Activated T-helper 2 cell treated with anti-CD3 and anti-CD28 coated beads, Interferon-gamma antibody, Interleukin-2, Interleukin-4, amounts not matched to agents 10 μg/mL and 5 μg/mL and 100 μg/mL, durations not matched to agents 14 hours and 24 hours and 36 hours (primary cell): ENCODE measurements at regions not wholly inside any gene's neighbourhood (a gene's known extent, or its start where the extent isn't known, plus 50 kb on each side); places are given as distances from the start of the nearest gene placed in this dataset.
"Not testable (repeated sequence)": the region's sequence is repeated elsewhere in the genome, so short reads cannot be mapped to it uniquely, and the experiment has no call there.

ENCODE experiments used
- DNase-seq: peaks from one replicate; pipeline ENCODE4 v3.0.0; 2021; ENCODE audit warnings: low spot score
- H3K27ac Mint-ChIP-seq: one replicate; pipeline ENCODE4 v1.8.0; 2021; ENCODE audit warnings: mixed read lengths
- H3K27me3 Mint-ChIP-seq: one replicate; pipeline ENCODE4 v1.8.0; 2021; ENCODE audit warnings: low read depth, mixed read lengths
- H3K36me3 Mint-ChIP-seq: one replicate; pipeline ENCODE4 v1.8.0; 2021; ENCODE audit warnings: low read depth, mixed read lengths
- H3K4me1 Mint-ChIP-seq: one replicate; pipeline ENCODE4 v1.8.0; 2021; ENCODE audit warnings: low read depth, mixed read lengths
- H3K4me3 Mint-ChIP-seq: one replicate; pipeline ENCODE4 v1.8.0; 2021; ENCODE audit warnings: low read depth, mild to moderate bottlenecking, moderate library complexity, mixed read lengths
- H3K9me3 Mint-ChIP-seq: one replicate; pipeline ENCODE4 v1.8.0; 2021; ENCODE audit warnings: mixed read lengths
- intact Hi-C: fragments of 100-400 bp; cut with micrococcal nuclease; formaldehyde crosslinking; loops from one replicate; pipeline ENCODE4 v1.15.1; 2023

DNA sequence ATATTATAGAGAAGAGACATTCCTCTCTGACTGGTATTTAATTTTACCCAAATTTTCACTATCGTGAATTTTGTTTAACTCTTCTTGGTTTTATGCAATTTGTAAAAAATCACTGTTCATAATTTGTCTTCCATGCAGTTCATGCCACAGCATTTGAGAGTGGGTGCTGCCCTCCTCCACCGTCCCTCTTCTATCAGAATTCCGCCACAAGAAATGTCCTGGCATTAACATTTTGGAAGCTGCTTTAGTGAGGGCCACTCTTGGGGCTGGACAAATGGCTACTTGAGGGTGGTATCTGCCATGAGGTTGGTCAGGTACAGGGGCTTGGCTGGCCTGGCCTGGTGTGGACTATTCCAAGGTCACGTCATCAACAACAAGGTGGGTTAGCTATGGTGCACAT, 68.3 kb upstream of the CLDN5 start:
- DNase-seq = no peak
- H3K4me3 Mint-ChIP-seq = no peak overlapping the region
- no peaks in the 10 kb centered on the region for H3K36me3 Mint-ChIP-seq
- H3K27ac Mint-ChIP-seq = no peak overlapping the region
- H3K9me3 Mint-ChIP-seq = no peaks in the 10 kb centered on the region
- intact Hi-C loops = no loop called here
- peaks cover 6% of the 10 kb centered on the region for H3K4me1 Mint-ChIP-seq
- H3K27me3 Mint-ChIP-seq = peaks cover 6% of the 10 kb centered on the region

DNA sequence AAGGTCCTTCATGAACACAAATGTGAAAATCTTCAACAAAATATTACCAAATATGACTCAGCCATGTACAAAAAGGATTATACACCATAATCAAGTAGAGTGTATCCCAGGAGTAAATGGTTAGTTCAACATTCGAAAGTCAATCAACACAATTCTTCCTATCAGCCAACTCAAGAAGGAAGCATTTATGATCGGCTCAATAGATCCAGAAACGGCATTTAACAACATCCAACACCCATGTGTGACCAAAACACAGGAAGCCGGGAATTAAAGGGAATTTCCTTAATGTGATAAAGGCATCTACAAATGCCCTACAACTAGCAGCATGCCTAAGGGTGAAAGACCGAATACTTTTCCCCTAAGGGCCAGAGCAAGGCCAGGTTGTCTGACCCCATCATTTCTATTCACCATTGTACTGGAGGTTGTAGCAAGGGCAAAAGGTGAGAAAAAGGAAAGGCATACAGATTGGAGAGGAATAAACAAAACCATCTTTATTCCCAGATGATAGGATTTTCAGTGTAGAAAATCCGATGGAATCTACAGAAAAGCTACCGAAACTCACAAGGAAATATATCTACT, 69.9 kb upstream of the CLDN5 start:
- DNase-seq = no peak
- Mint-ChIP-seq H3K27me3 (peaks cover 4% of the 10 kb centered on the region), H3K27ac (no peak overlapping the region), H3K4me3 (no peak overlapping the region), H3K4me1 (peaks cover 16% of the 10 kb centered on the region), H3K36me3 (no peaks in the 10 kb centered on the region), H3K9me3 (no peaks in the 10 kb centered on the region)
- intact Hi-C loops = no loop called here

DNA sequence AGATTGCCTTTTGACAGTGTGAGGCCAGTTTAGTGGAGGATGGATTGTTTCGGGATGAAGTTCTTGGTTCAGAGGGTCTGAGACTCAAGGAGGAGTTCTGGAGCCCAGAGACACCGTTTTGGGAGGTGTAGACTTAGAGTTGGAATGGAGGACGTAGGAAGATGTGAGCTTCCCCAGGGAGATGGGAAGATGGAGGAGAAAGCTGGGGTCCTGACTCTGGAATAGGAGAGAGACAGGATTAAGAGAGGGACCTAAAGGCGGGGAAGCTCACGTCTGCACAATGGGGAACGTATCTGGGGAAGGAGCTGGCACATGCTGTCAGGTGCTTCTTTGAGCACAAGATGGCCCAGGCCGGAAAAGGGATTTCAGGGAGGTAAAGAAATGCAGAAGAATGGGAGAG, 71.3 kb upstream of the CLDN5 start:
- H3K4me1 Mint-ChIP-seq = peaks cover 16% of the 10 kb centered on the region
- H3K27me3 Mint-ChIP-seq = no peaks in the 10 kb centered on the region

DNA sequence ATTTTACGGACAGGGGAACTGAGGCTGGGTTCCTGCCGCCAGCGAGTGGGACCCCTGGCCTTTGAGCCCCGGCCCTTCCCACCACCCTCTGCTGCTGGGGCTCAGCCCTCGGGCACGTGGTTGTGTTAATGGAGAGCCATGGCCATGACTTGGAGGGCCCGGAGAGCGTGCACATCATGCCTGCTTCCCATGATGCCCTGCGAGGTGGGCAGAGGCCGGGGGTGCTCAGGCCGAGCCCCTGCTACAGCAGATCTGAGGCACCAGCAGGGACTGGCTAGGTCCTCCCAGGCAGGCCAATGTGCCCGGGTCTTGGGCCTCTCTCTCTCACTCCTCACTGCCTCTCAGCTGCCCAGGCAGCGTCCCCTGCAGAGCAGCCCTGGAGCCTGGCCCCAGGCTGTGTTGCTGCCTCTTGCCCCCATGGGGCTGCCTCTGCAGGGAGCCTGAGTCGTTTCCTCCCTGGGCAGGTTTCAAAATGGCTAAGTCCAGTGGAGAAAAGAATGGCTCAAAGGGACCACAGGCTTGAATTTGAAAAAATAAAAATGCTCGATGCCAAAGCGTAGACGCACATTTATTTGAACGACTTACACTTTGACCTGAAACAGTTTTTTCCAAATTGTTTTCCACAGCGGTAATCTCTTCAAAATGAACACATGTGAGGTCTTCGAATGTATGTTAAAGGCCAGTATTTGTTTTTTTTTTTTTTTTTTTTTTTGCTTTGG, 72.6 kb upstream of the CLDN5 start:
- H3K4me1 Mint-ChIP-seq = peaks cover 16% of the 10 kb centered on the region
- intact Hi-C loops = no loop called here
- no peak overlapping the region for H3K4me3 Mint-ChIP-seq
- DNase-seq = no peak
- no peak overlapping the region for H3K27ac Mint-ChIP-seq
- no peaks in the 10 kb centered on the region for H3K36me3 Mint-ChIP-seq
- H3K27me3 Mint-ChIP-seq = no peaks in the 10 kb centered on the region
- no peaks in the 10 kb centered on the region for H3K9me3 Mint-ChIP-seq

More for the DNA sequence above, 71.3 kb upstream of the CLDN5 start:
- no peak for DNase-seq
- no peak overlapping the region for H3K27ac Mint-ChIP-seq
- intact Hi-C loops = no loop called here
- H3K36me3 Mint-ChIP-seq = no peaks in the 10 kb centered on the region
- no peak overlapping the region for H3K4me3 Mint-ChIP-seq
- H3K9me3 Mint-ChIP-seq = no peaks in the 10 kb centered on the region

DNA sequence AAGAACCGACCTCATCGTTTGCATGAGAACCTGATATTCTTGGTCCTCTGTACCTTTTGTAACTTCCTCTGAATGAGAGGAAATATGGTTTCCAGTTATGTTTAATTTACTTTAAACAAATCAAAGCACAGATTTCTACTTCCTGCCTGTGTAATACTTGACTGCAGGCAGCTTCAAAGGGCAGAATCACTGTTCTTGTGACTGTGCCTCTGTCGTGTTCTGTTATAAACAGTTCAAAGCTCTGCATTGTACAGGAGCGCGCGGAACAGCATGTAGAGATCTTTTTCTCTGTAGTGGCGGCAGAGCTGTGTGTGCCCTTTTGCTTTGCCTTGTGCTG, 73.2 kb upstream of the CLDN5 start:
- Mint-ChIP-seq H3K4me1 (peaks cover 16% of the 10 kb centered on the region), H3K36me3 (no peaks in the 10 kb centered on the region), H3K4me3 (no peak overlapping the region), H3K9me3 (no peaks in the 10 kb centered on the region), H3K27me3 (no peaks in the 10 kb centered on the region), H3K27ac (no peak overlapping the region)
- no peak for DNase-seq
- intact Hi-C loops = no loop called here

DNA sequence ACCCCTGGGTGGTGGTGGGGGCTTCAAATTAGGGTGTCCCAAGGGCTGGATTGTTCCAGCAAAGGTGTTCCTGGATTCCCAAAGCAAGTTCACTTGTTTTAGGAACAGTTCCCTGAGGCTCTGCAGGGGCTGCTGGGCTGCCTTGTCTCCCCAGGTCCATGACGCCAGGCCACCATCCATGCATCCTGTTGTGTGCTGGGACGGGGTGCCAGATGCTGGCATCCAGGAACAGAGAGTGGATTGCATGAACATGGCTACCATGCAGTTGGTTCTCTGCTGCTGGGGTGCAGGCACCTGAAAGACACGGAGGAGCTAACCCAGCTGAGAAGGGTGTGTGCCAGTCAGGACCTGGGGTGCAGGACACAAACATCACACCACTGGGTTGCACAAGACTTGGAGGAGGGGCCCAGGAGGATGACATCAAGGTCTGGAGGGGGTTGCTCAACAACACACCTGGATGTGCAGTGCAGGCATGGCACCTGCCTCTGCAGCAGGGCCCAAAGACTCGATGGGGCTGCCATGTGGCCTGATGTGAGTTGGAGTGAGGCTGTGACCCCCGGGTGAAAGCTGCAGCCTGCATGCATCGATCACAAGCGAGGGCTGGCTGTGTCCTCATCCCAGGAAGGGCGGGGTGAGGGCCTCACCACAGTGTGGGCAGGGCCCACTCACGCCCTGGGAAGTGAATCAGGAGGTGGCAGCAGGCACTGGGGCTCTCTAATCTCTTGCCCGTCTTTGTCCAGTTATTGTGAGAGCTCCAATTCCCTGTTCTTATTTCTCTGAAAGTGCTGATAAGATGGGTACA, 74.0 kb upstream of the CLDN5 start:
- no peak for DNase-seq
- peaks cover 22% of the 10 kb centered on the region for H3K4me1 Mint-ChIP-seq

DNA sequence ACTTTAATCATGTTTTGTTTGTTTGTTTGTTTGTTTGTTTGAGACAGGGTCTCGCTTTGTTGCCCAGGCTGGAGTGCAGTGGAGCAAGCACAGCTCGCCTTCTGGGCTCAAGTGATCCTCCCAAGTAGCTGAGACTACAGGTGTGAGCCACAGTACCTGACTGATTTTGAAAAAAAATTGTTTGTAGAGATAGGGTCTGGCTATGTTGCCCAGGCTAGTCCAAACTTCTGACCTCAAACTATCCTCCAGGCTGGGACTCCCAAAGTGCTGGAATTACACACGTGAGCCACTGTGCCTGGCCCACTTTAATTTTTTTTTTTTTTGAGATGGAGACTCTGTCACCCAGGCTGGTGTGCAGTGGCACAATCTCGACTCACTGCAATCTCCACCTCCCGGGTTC, 74.8 kb upstream of the CLDN5 start:
- no peak overlapping the region for H3K4me3 Mint-ChIP-seq
- no peak for DNase-seq
- no peaks in the 10 kb centered on the region for H3K36me3 Mint-ChIP-seq
- H3K27ac Mint-ChIP-seq = no peak overlapping the region
- no peaks in the 10 kb centered on the region for H3K9me3 Mint-ChIP-seq
- peaks cover 23% of the 10 kb centered on the region for H3K4me1 Mint-ChIP-seq
- intact Hi-C loops = no loop called here
- H3K27me3 Mint-ChIP-seq = no peaks in the 10 kb centered on the region

More for the DNA sequence above, 74.0 kb upstream of the CLDN5 start:
- H3K27ac Mint-ChIP-seq = no peak overlapping the region
- intact Hi-C loops = no loop called here
- H3K36me3 Mint-ChIP-seq = no peaks in the 10 kb centered on the region
- H3K9me3 Mint-ChIP-seq = no peaks in the 10 kb centered on the region
- no peaks in the 10 kb centered on the region for H3K27me3 Mint-ChIP-seq
- H3K4me3 Mint-ChIP-seq = no peak overlapping the region

DNA sequence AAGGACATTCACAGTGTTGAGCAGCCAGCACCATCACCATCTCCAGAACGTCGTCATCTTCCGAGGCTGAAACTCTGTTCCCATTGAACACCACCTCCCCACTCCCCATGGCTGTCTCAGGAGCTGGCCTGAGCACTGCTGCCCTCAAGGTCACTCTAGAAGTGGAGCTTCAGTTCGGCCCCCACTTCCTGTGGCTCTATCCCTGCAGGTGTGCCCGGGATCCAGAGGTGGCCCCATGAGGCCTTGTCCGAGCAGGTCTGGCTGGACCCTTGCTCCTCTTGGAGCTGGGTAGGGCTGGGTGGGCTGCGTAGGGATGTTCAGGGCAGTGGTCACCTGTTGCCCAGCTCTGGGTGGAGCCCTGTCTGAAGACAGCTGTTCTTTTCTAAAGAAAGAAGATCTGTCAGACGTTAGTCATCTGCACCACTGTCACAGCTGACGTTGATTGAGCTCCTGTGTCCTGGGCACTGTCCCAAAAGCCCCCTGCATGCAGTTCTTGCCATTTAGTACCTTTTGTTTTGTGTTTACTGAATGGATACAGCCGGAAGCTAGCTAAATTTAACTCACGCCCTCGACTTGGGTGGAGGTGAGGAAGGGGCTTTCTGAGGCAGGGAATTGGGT, 75.5 kb upstream of the CLDN5 start:
- Mint-ChIP-seq H3K4me1 (peaks cover 26% of the 10 kb centered on the region), H3K27me3 (no peaks in the 10 kb centered on the region), H3K36me3 (no peaks in the 10 kb centered on the region)

DNA sequence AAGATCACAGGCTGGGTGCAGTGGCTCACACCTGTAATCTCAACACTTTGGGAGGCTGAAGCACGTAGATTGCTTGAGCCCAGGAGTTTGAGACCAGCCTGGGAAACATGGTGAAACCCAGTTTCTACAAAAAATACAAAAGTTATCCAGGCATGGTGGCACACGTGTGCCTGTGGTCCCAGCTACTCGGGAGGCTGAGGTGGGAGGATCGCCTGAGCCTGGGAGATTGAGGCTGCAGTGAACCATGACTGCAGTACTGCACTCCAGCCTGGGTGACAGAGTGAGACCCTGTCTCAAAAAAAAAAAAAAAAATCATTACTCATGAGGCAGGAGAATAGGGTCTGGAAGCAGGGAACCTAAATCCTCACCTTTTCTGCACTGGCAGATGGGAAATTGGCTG, 79.1 kb upstream of the CLDN5 start:
- intact Hi-C loops, H3K9me3 Mint-ChIP-seq, DNase-seq, H3K27ac Mint-ChIP-seq, H3K27me3 Mint-ChIP-seq, H3K4me3 Mint-ChIP-seq, H3K36me3 Mint-ChIP-seq: not testable (repeated sequence)
- H3K4me1 Mint-ChIP-seq = peaks cover 29% of the 10 kb centered on the region

More for the DNA sequence above, 75.5 kb upstream of the CLDN5 start:
- Mint-ChIP-seq H3K4me3 (no peak overlapping the region), H3K9me3 (no peaks in the 10 kb centered on the region), H3K27ac (no peak overlapping the region)
- DNase-seq = no peak
- intact Hi-C loops = no loop called here

DNA sequence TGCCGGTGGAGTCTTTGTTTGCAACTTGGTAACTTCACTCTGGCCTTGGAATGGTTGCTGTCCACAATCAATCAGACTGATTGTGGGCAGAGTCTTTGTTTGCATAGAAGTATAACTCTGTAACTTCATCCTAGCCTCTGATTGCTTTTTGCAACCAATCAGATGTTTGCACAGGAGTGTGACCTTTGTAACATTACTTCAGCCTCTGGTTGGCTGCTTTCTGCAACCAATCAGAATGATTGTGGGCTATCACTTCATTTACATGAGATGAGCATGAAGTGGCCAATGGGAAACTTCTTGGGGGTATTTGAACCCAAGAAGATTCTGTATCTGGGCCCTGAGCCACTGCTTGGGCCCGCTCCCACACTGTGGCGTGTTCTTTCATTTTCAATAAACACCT, 79.6 kb upstream of the CLDN5 start:
- no peaks in the 10 kb centered on the region for H3K9me3 Mint-ChIP-seq
- no peaks in the 10 kb centered on the region for H3K36me3 Mint-ChIP-seq
- H3K27me3 Mint-ChIP-seq = no peaks in the 10 kb centered on the region
- no peak overlapping the region for H3K27ac Mint-ChIP-seq
- H3K4me1 Mint-ChIP-seq = peaks cover 29% of the 10 kb centered on the region
- DNase-seq = no peak
- intact Hi-C loops = no loop called here
- no peak overlapping the region for H3K4me3 Mint-ChIP-seq

DNA sequence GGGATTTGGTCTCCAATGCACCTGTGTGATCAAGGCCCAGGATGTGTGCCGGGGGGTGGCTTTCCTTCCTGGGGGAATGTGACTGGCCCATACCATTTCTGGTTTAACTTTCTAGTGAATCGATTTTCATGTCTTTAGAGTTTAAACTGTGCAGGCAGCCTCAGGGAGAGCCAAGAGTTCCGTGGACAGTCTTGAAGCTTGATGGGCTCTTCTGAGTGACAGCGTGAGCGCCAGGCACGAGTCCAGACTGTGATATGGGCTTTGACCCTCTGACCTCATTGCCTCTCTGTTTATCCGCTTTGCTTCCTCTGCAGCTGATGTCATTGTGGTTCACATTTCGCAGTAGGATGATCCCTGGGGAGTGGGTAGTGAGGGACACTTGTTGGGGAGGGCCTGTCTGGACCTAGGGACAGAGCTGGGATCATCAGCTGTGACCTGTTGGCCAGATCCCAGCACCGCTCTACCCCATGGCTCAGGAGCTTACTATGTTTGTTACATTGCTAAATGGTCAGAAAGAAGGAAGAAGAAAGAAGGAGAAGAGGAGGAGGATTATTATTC, 80.6 kb upstream of the CLDN5 start:
- no peak overlapping the region for H3K4me3 Mint-ChIP-seq
- intact Hi-C loops = no loop called here
- no peak overlapping the region for H3K27ac Mint-ChIP-seq
- H3K4me1 Mint-ChIP-seq = peaks cover 29% of the 10 kb centered on the region
- DNase-seq = no peak
- H3K9me3 Mint-ChIP-seq = no peaks in the 10 kb centered on the region
- no peaks in the 10 kb centered on the region for H3K36me3 Mint-ChIP-seq
- no peaks in the 10 kb centered on the region for H3K27me3 Mint-ChIP-seq

DNA sequence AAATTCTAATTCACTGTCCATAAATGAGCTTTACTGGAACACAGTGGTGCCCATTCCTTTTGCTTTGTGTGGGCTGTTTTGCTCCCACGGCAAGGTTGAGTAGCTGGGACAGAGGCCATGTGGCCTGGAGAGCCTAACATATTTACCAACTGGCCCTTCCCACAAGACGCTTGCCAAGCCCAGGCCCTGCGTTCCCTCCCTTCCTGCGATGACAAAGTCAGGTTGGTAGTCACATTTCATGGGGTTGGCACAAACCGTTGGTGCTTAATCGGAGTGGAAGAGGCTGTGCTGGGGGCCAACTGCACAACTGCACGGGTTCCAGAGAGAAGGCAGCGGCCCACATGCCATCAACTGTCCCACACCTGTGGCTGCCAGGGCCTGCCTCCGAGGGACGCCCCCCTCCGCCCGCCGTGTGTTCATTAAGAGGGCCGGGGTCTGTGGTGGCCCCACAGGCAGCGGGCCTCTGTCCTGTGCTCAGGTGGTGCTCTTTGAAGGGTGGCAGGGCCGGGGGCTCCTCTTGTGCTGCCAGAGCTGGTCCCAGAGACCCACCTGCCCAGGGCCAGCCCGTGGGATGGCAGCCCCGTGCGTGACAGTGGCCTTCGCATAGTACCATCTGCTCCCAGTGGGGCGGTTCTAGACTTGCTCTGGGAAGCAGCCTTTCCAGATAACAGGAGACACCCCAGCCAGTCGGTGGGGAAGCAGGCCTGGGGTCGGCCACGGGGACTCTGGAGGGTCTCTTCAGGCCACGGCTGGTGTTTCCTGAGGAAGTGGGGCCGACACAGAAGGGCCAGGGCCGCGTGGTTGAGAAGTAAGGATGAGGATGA, 81.5 kb upstream of the CLDN5 start:
- intact Hi-C loops = no loop called here
- peaks cover 34% of the 10 kb centered on the region for H3K4me1 Mint-ChIP-seq
- no peak overlapping the region for H3K27ac Mint-ChIP-seq
- no peaks in the 10 kb centered on the region for H3K27me3 Mint-ChIP-seq
- no peak for DNase-seq
- no peak overlapping the region for H3K4me3 Mint-ChIP-seq
- no peaks in the 10 kb centered on the region for H3K36me3 Mint-ChIP-seq
- no peaks in the 10 kb centered on the region for H3K9me3 Mint-ChIP-seq
